ENCODE measurements at regions not wholly inside any gene's neighbourhood (a gene's known extent, or its start where the extent isn't known, plus 50 kb on each side); places are given as distances from the start of the nearest gene placed in this dataset.

DNA sequence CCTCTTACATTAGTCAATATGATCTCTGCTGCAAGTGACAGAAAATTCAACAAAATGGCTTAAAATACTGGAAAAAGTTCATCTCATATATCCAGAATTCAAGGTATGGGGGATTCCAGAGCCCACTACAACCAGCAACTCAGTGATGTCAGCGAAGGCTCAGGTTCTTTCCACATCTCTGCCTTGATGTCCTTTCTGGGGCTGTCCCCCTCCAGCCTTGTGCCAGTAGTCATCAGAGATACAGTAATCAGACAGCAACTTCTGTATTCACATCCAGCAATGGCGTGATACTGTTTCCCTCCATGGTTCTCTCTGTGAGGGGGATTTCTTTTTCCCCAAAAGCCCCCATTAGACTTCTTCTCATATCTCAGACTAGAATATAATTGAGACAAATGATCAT lies 103.4 kb upstream of the USP47 start:
- TF ChIP-seq CTCF (IDR thresholded peaks at IDR 0.05; ENCODE audit: poor library complexity) (no peak), EZH2phosphoT487 (IDR thresholded peaks at IDR 0.05; ENCODE audit: low read depth, severe bottlenecking, unreplicated experiment) (no peak)

Measured in hepatocyte (in vitro differentiated cells).